ENCODE measurements at regions not wholly inside any gene's neighbourhood (a gene's known extent, or its start where the extent isn't known, plus 50 kb on each side); places are given as distances from the start of the nearest gene placed in this dataset.

DNA sequence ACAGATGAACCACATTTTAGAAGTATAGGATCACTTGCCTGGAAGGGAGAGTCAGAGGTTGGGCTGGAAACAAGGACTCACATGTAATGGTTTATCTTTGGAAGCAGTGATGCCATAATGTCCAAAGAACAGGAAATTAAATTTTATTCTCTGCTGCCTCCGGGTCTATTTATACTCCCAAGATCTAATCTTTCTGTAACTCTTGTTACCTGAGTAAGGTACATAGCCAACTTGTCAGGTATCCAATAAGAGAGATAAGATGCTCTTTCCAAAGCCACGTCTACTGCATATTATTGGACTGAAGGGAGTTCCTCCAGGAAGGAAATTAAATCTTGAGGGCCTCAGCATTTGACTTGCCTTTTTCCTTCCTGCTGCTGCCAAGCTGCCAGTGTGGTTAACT is 71.0 kb downstream of the CRYGS start:
- Histone ChIP-seq H3K79me2 (ENCODE audit: insufficient read depth, low read length) (no peaks in the 10 kb centered on the region), H2BK12ac (ENCODE audit: insufficient read length, low read depth, low read length) (no peak overlapping the region), H2BK5ac (ENCODE audit: insufficient read length, low read length) (no peak overlapping the region), H2BK15ac (ENCODE audit: low read depth, low read length) (no peak overlapping the region), H3K14ac (ENCODE audit: insufficient read depth, low read length) (no peak overlapping the region), H3K4me2 (ENCODE audit: insufficient read depth, insufficient read length, low read length) (no peak overlapping the region), H3T11ph (ENCODE audit: low read length) (no peak overlapping the region), H3K9me3 (ENCODE audit: control insufficient read depth, low read depth, low read length) (no peaks in the 10 kb centered on the region), H2AK5ac (ENCODE audit: insufficient read length, low read length) (no peak overlapping the region), H3K27ac (ENCODE audit: insufficient read length, low read depth, low read length) (no peak overlapping the region), H3K27me3 (ENCODE audit: insufficient read depth, low read length) (no peaks in the 10 kb centered on the region), H3K18ac (ENCODE audit: insufficient read length, low read depth, low read length) (no peak overlapping the region), H4K20me1 (ENCODE audit: control insufficient read depth, insufficient read depth, insufficient read length) (no peaks in the 10 kb centered on the region), H3K23ac (ENCODE audit: insufficient read length, low read depth, low read length) (no peak overlapping the region), H3K4ac (ENCODE audit: low read depth, low read length) (no peak overlapping the region), H2AFZ (ENCODE audit: low read length) (no peak overlapping the region), H3K4me1 (ENCODE audit: insufficient read depth, low read length) (no peaks in the 10 kb centered on the region), H4K8ac (replicated peaks; ENCODE audit: insufficient read length, low read depth, low read length) (no peak overlapping the region), H4K5ac (ENCODE audit: insufficient read length, low read depth, low read length) (no peak overlapping the region), H2BK20ac (ENCODE audit: low read depth, low read length, poor library complexity, severe bottlenecking) (no peak overlapping the region), H2BK120ac (ENCODE audit: low read depth, low read length, poor library complexity, severe bottlenecking) (no peak overlapping the region), H3K56ac (ENCODE audit: insufficient read length, low read depth, low read length) (no peak overlapping the region), H3K23me2 (ENCODE audit: insufficient read length, low read depth, low read length, poor library complexity, severe bottlenecking) (no peaks in the 10 kb centered on the region), H3K79me1 (ENCODE audit: insufficient read depth, low read depth, low read length, poor library complexity, severe bottlenecking) (no peaks in the 10 kb centered on the region), H4K91ac (ENCODE audit: insufficient read length, low read depth, low read length) (no peak overlapping the region), H3K9ac (ENCODE audit: extremely low read depth, insufficient read length, low read length) (no peak overlapping the region)
- no peaks in the 10 kb centered on the region for H3K36me3 Mint-ChIP-seq (ENCODE audit: insufficient read depth in 1 of 3, low read depth in 3 of 3)
- TF ChIP-seq, protein P1, sequence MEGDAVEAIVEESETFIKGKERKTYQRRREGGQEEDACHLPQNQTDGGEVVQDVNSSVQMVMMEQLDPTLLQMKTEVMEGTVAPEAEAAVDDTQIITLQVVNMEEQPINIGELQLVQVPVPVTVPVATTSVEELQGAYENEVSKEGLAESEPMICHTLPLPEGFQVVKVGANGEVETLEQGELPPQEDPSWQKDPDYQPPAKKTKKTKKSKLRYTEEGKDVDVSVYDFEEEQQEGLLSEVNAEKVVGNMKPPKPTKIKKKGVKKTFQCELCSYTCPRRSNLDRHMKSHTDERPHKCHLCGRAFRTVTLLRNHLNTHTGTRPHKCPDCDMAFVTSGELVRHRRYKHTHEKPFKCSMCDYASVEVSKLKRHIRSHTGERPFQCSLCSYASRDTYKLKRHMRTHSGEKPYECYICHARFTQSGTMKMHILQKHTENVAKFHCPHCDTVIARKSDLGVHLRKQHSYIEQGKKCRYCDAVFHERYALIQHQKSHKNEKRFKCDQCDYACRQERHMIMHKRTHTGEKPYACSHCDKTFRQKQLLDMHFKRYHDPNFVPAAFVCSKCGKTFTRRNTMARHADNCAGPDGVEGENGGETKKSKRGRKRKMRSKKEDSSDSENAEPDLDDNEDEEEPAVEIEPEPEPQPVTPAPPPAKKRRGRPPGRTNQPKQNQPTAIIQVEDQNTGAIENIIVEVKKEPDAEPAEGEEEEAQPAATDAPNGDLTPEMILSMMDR (conservative IDR thresholded peaks at IDR 0.05), result no peak
- H3K9me3 Mint-ChIP-seq, result no peaks in the 10 kb centered on the region
- no peak for DNase-seq
- WGBS (ENCODE audit: extremely low coverage, insufficient read length, low lambda C conversion rate), result no CpG with 5 or more reads among the region's 2 CpGs
- H3K27me3 Mint-ChIP-seq (ENCODE audit: low read depth), result peaks cover 22% of the 10 kb centered on the region
- no peak overlapping the region for H3K27ac Mint-ChIP-seq
- H3K4me1 Mint-ChIP-seq, result peaks cover 0 to 2% of the 10 kb centered on the region in 2 experiments; a peak in 1 of 4 replicates
- no peak overlapping the region for H3K4me3 Mint-ChIP-seq

Measured in H9 (cell line).